GM12878 (cell line): ENCODE measurements at regions not wholly inside any gene's neighbourhood (a gene's known extent, or its start where the extent isn't known, plus 50 kb on each side); places are given as distances from the start of the nearest gene placed in this dataset.

ENCODE experiments used
- ATAC-seq: fragments of 200-7000 bp; cut with Tn5 transposase; 3 replicates; pipeline ENCODE4 v1.9.1; 2020; ENCODE audit warnings: mild to moderate bottlenecking, moderate library complexity
- BruUV-seq: library from RNA; stranded (reverse); fragments of 400-500 nt; replicated peaks from 2 replicates; lab custom pipeline; 2021; lab: Mats Ljungman, UMichigan
- CTCF ChIA-PET: fragments of 300-600 bp; sonication (Branson Sonifier 250); formaldehyde crosslinking; extraction: SDS; loops from one replicate; lab custom pipeline; 2021; ENCODE audit warnings: inconsistent platforms; lab: Yijun Ruan, JAX
- POLR2A ChIA-PET: fragments of 350-600 bp; formaldehyde crosslinking; extraction: SDS; loops from one replicate; lab custom pipeline; 2021; ENCODE audit warnings: inconsistent platforms; lab: Charles Lee
- RAD21 ChIA-PET: fragments of 300-600 bp; sonication (Branson Sonifier 250); formaldehyde crosslinking; loops from one replicate; lab custom pipeline; 2023; ENCODE audit warnings: antibody characterized with exemption; ENCODE audit not compliant: unreplicated experiment; lab: Charles Lee
- SMC1A ChIA-PET: fragments of 300-600 bp; sonication (Branson Sonifier 250); formaldehyde crosslinking; loops from one replicate; lab custom pipeline; 2023; ENCODE audit not compliant: unreplicated experiment, uncharacterized antibody; lab: Charles Lee
- DNase-seq: peaks from one replicate; pipeline ENCODE4 v3.0.0-alpha.2; 2011; ENCODE audit warnings: low read depth, low spot score
- FAIRE-seq: peaks from 3 replicates; lab custom pipeline; 2011; peaks lifted over from hg19 to GRCh38; lab: Jason Lieb, UNC
- H2AFZ ChIP-seq: 2 replicates; pipeline ENCODE4 v1.6.0; 2011; ENCODE audit warnings: low read depth, low read length, control low read depth; ENCODE audit not compliant: control insufficient read depth
- H3K27ac ChIP-seq: 2 replicates; pipeline ENCODE4 v1.5.1; 2011; ENCODE audit warnings: control low read depth; ENCODE audit not compliant: control insufficient read depth, insufficient read depth
- H3K27me3 ChIP-seq, 2 experiments: replicated peaks in 1 of 2; 2 replicates each; pipeline versions ENCODE4 v1.6.0 to v1.6.1; 2011; ENCODE audit warnings: low read length in 1 of 2; ENCODE audit not compliant: control insufficient read depth in 2 of 2, insufficient read depth in 2 of 2
- H3K36me3 ChIP-seq, 2 experiments: 2 replicates each; pipeline ENCODE4 v1.5.1; 2011; ENCODE audit warnings: low read length in 1 of 2; ENCODE audit not compliant: control insufficient read depth in 2 of 2, insufficient read depth in 2 of 2
- H3K4me1 ChIP-seq: 2 replicates; pipeline ENCODE4 v1.6.1; 2011; ENCODE audit warnings: mild to moderate bottlenecking, low read length, moderate library complexity, mixed read lengths; ENCODE audit not compliant: control insufficient read depth, insufficient read depth
- H3K4me2 ChIP-seq: 2 replicates; pipeline ENCODE4 v1.6.0; 2011; ENCODE audit warnings: control low read depth; ENCODE audit not compliant: control insufficient read depth, insufficient read depth
- H3K4me3 ChIP-seq: fragments of 200-600 bp; sonication (generic); 2 replicates; pipeline ENCODE4 v1.5.1; 2016
- H3K79me2 ChIP-seq: 2 replicates; pipeline ENCODE4 v1.6.0; 2011; ENCODE audit warnings: low read length; ENCODE audit not compliant: control insufficient read depth, insufficient read depth
- H3K9ac ChIP-seq: 2 replicates; pipeline ENCODE4 v1.8.0; 2011; ENCODE audit warnings: low read length, control low read depth, mixed read lengths; ENCODE audit not compliant: control insufficient read depth, insufficient read depth
- H3K9me3 ChIP-seq: replicated peaks from 3 replicates; pipeline ENCODE4 v1.5.1; 2011; ENCODE audit warnings: mild to moderate bottlenecking, low read length; ENCODE audit not compliant: control insufficient read depth, insufficient read depth
- H4K20me1 ChIP-seq: 2 replicates; pipeline ENCODE4 v1.6.0; 2011; ENCODE audit not compliant: control insufficient read depth, insufficient read depth
- BACH1 ChIP-seq: fragments of 450-650 bp; IDR thresholded peaks from 2 replicates; pipeline ENCODE4 v1.6.1; 2017; ENCODE audit warnings: mild to moderate bottlenecking, borderline replicate concordance
- E2F4 ChIP-seq: IDR thresholded peaks from 2 replicates; pipeline ENCODE4 v1.6.1; 2012; ENCODE audit warnings: low read depth, low read length, improper control_type of control experiment
- GABPA ChIP-seq: IDR thresholded peaks from 2 replicates; pipeline ENCODE4 v1.6.1; 2014; ENCODE audit warnings: antibody characterized with exemption, low read depth, mild to moderate bottlenecking, inconsistent platforms
- HDAC2 ChIP-seq: fragments of 200-600 bp; sonication (generic); IDR thresholded peaks from 2 replicates; pipeline ENCODE4 v1.6.1; 2017
- HDAC6 ChIP-seq: fragments of 200-600 bp; sonication (generic); IDR thresholded peaks from one replicate; pipeline ENCODE4 v1.8.0; 2017; ENCODE audit warnings: antibody characterized with exemption; ENCODE audit not compliant: unreplicated experiment
- MEF2B ChIP-seq: fragments of 450-650 bp; IDR thresholded peaks from 2 replicates; pipeline ENCODE4 v1.6.1; 2018; ENCODE audit warnings: mild to moderate bottlenecking, moderate library complexity; ENCODE audit not compliant: partially characterized antibody, poor library complexity, severe bottlenecking
- PAX8 ChIP-seq: fragments of 450-650 bp; IDR thresholded peaks from 2 replicates; pipeline ENCODE4 v1.6.1; 2017; ENCODE audit warnings: mild to moderate bottlenecking, moderate library complexity
- PKNOX1 ChIP-seq: fragments of 450-650 bp; IDR thresholded peaks from 2 replicates; pipeline ENCODE4 v1.6.1; 2016; ENCODE audit warnings: mild to moderate bottlenecking
- RAD21 ChIP-seq: IDR thresholded peaks from 2 replicates; pipeline ENCODE4 v1.6.1; 2011; ENCODE audit warnings: mild to moderate bottlenecking, low read depth, low read length, moderate library complexity; ENCODE audit not compliant: insufficient read depth
- RELB ChIP-seq: fragments of 450-650 bp; IDR thresholded peaks from 2 replicates; pipeline ENCODE4 v1.6.1; 2017; ENCODE audit warnings: low read depth, mild to moderate bottlenecking, moderate library complexity
- STAT1 ChIP-seq: fragments of 450-650 bp; conservative IDR thresholded peaks from 2 replicates; pipeline ENCODE4 v1.6.1; 2014; ENCODE audit warnings: antibody characterized with exemption, mild to moderate bottlenecking
- TCF3 ChIP-seq: IDR thresholded peaks from 2 replicates; pipeline ENCODE4 v1.6.1; 2012; ENCODE audit warnings: low read depth, mild to moderate bottlenecking, low read length, borderline replicate concordance; ENCODE audit not compliant: insufficient read depth
- ZBED1 ChIP-seq: IDR thresholded peaks from 2 replicates; pipeline ENCODE4 v1.6.1; 2016; ENCODE audit warnings: borderline replicate concordance
- ZNF622 ChIP-seq: fragments of 450-650 bp; IDR thresholded peaks from 2 replicates; pipeline ENCODE4 v1.6.1; 2017; ENCODE audit warnings: mild to moderate bottlenecking, inconsistent platforms
- ZSCAN29 ChIP-seq: fragments of 450-650 bp; IDR thresholded peaks from 2 replicates; pipeline ENCODE4 v1.6.1; 2017; ENCODE audit warnings: mild to moderate bottlenecking, moderate library complexity
- WGBS: methylation state at CpG from one replicate; pipeline ENCODE4 v1.1.6; 2016; ENCODE audit warnings: low lambda C conversion rate; ENCODE audit not compliant: insufficient replicate concordance, insufficient coverage; ENCODE audit errors: missing lambda C conversion rate; 5-methylcytosine and 5-hydroxymethylcytosine counted together
- in situ Hi-C: fragments of 300-500 bp; cut with MboI; formaldehyde crosslinking; loops from 9 replicates; pipeline ENCODE4 v1.14.3; 2018; ENCODE audit warnings: mixed read lengths
- intact Hi-C: fragments of 100-400 bp; cut with micrococcal nuclease; formaldehyde crosslinking; loops from one replicate; pipeline ENCODE4 v1.14.2; 2022; ENCODE audit not compliant: unreplicated experiment

- no peaks in the 10 kb centered on the region for H3K79me2 ChIP-seq
- TF ChIP-seq ZBED1 (no peak), RAD21 (0 out of 2 replicates have a peak, but pooled peaks have one; percentile 3), HDAC6 (no peak)
- no peaks in the 10 kb centered on the region; the same call in 2 of the 3 replicates for H3K9me3 ChIP-seq
- ChIA-PET RAD21 (no interaction called here), SMC1A (no interaction called here), CTCF (no interaction called here), POLR2A (no interaction called here)
- H3K27me3 ChIP-seq = no peaks in the 10 kb centered on the region
- H3K4me2 ChIP-seq = no peak overlapping the region
- H4K20me1 ChIP-seq = no peaks in the 10 kb centered on the region
- FAIRE-seq = no peak
- in situ Hi-C loops (no loop called here), intact Hi-C loops (no loop called here)
- no peak overlapping the region; the same call in 1 of the 2 replicates for H2AFZ ChIP-seq
- no peak overlapping the region for H3K27ac ChIP-seq
- no peaks in the 10 kb centered on the region for H3K36me3 ChIP-seq
- no peak for DNase-seq
- H3K9ac ChIP-seq = no peak overlapping the region
- H3K4me3 ChIP-seq = no peak overlapping the region
- no TSS peak for BruUV-seq
- ATAC-seq = no peak
- H3K4me1 ChIP-seq = no peaks in the 10 kb centered on the region
- 17% methylated on average over 3 of the region's 3 CpGs for WGBS
Measured at GRCh38 chr14:53663709-53664108, 292.9 kb downstream of the BMP4 start.

GRCh38 chr14:53655080-53655785 lies 301.4 kb downstream of the BMP4 start:
- SMC1A ChIA-PET = interaction anchor here (1.0 to 1.9 kb wide), 3 partner anchors 10 to 26 kb away, joined by 3 to 9 read pairs (median 4); no protein-coding TSS in a partner anchor
- no TSS peak for BruUV-seq
- FAIRE-seq (no peak), DNase-seq (no peak), ATAC-seq (peak; percentile 62)
- no peaks in the 10 kb centered on the region for H3K4me1 ChIP-seq
- no peak overlapping the region for H2AFZ ChIP-seq
- H3K79me2 ChIP-seq = no peaks in the 10 kb centered on the region
- H3K27ac ChIP-seq = no peak overlapping the region
- POLR2A ChIA-PET = no interaction called here
- no peaks in the 10 kb centered on the region; a peak in 2 of 4 replicates for H3K27me3 ChIP-seq
- H4K20me1 ChIP-seq = no peaks in the 10 kb centered on the region
- intact Hi-C loops = no loop called here
- peak overlapping the region; percentile 5; the same call in 1 of the 2 replicates for H3K4me2 ChIP-seq
- CTCF ChIA-PET = interaction anchor here (0.8 kb wide), 1 partner anchor 16 kb away, joined by 3 read pairs; no protein-coding TSS in a partner anchor
- H3K4me3 ChIP-seq = no peak overlapping the region
- H3K9ac ChIP-seq = no peak overlapping the region
- RAD21 ChIA-PET = no interaction called here
- in situ Hi-C loops = no loop called here
- H3K36me3 ChIP-seq = no peaks in the 10 kb centered on the region
- no peaks in the 10 kb centered on the region for H3K9me3 ChIP-seq
- 2% methylated on average over 3 of the region's 3 CpGs for WGBS
- no peak for TF ChIP-seq BACH1
- TF ChIP-seq PKNOX1 = no peak
- TF ChIP-seq GABPA = no peak
- TF ChIP-seq E2F4 = no peak
- TF ChIP-seq TCF3 = no peak
- TF ChIP-seq RELB = no peak
- no peak for TF ChIP-seq MEF2B
- TF ChIP-seq STAT1 = no peak
- TF ChIP-seq HDAC2 = no peak
- no peak for TF ChIP-seq ZSCAN29
- TF ChIP-seq PAX8 = no peak
- no peak for TF ChIP-seq ZNF622
